ENCODE measurements at regions not wholly inside any gene's neighbourhood (a gene's known extent, or its start where the extent isn't known, plus 50 kb on each side); places are given as distances from the start of the nearest gene placed in this dataset.

GRCh38 chr11:25520459-25520858 lies 811.5 kb upstream of the ANO3 start:
- POLR2A ChIA-PET, result no interaction called here
- DNase-seq (ENCODE audit: low read depth), result no peak
- no peak for TF ChIP-seq CTCF (IDR thresholded peaks at IDR 0.05; ENCODE audit: insufficient read depth, low read depth, low read length)
- CTCF ChIA-PET, result no interaction called here
- H3K27me3 ChIP-seq (ENCODE audit: control insufficient read depth, insufficient read depth, low read length), result no peaks in the 10 kb centered on the region
- no peaks in the 10 kb centered on the region for H3K36me3 ChIP-seq (ENCODE audit: control insufficient read depth, insufficient read depth, low read length)
- H3K4me3 ChIP-seq (ENCODE audit: low read depth, low read length), result no peak overlapping the region

DNA sequence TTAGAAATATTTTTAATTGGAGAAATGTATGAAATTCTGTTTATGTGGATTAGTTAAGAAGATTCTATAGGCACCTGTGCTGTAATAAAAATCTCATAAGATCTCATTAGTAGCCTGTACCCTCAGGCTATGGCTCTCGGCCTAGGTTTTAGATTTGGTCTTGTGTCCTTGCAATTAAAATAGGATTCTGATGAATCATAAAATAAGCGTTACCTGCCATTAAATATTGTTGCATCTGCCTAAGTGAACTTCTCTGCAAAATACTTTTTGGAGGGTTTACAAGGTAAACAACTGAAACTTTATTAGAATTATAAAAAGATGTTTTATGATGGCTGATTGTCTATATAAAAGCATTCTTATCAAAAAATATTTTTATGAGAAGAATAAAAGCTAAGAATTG lies 804.1 kb upstream of the ANO3 start:
- Histone ChIP-seq H3K27me3 (ENCODE audit: control insufficient read depth, insufficient read depth, low read length) (no peaks in the 10 kb centered on the region), H3K36me3 (ENCODE audit: control insufficient read depth, insufficient read depth, low read length) (no peaks in the 10 kb centered on the region), H3K4me3 (ENCODE audit: low read depth, low read length) (no peak overlapping the region)
- no peak for TF ChIP-seq CTCF (IDR thresholded peaks at IDR 0.05; ENCODE audit: insufficient read depth, low read depth, low read length)
- CTCF ChIA-PET, result no interaction called here
- POLR2A ChIA-PET, result no interaction called here
- no peak for DNase-seq (ENCODE audit: low read depth)

GRCh38 chr11:25529572-25529971 lies 802.4 kb upstream of the ANO3 start:
- H3K36me3 ChIP-seq (ENCODE audit: control insufficient read depth, insufficient read depth, low read length), result no peaks in the 10 kb centered on the region
- ChIA-PET CTCF (no interaction called here), POLR2A (no interaction called here)
- DNase-seq (ENCODE audit: low read depth), result no peak
- H3K4me3 ChIP-seq (ENCODE audit: low read depth, low read length), result no peak overlapping the region
- no peak for TF ChIP-seq CTCF (IDR thresholded peaks at IDR 0.05; ENCODE audit: insufficient read depth, low read depth, low read length)
- H3K27me3 ChIP-seq (ENCODE audit: control insufficient read depth, insufficient read depth, low read length), result no peaks in the 10 kb centered on the region

- Histone ChIP-seq H3K4me3 (ENCODE audit: low read depth, low read length) (no peak overlapping the region), H3K36me3 (ENCODE audit: control insufficient read depth, insufficient read depth, low read length) (no peaks in the 10 kb centered on the region), H3K27me3 (ENCODE audit: control insufficient read depth, insufficient read depth, low read length) (no peaks in the 10 kb centered on the region)
- TF ChIP-seq CTCF (IDR thresholded peaks at IDR 0.05; ENCODE audit: insufficient read depth, low read depth, low read length), result no peak
- ChIA-PET CTCF (no interaction called here), POLR2A (no interaction called here)
- DNase-seq (ENCODE audit: low read depth), result no peak
Measured at GRCh38 chr11:25535467-25536272, 796.3 kb upstream of the ANO3 start.

DNA sequence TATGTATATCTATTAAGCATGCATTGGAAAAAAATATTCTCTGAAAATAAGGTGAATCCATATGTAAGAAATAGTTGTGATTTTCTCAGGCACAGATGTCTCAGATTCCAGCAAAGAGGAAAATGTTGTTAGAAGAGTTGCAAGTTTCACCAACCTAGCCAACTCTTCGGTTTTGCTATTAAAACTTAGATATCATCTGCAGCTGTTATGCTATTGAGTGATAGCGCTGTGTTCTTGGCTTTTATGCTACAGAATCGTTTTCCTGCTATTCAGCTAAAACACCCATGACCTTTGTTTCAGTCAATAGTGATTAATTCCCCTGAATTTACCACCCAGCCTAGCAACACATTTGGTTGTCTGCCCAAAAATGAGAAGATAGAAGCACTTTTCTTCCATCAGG lies 795.6 kb upstream of the ANO3 start:
- H3K27me3 ChIP-seq (ENCODE audit: control insufficient read depth, insufficient read depth, low read length), result no peaks in the 10 kb centered on the region
- ChIA-PET CTCF (no interaction called here), POLR2A (no interaction called here)
- no peaks in the 10 kb centered on the region for H3K36me3 ChIP-seq (ENCODE audit: control insufficient read depth, insufficient read depth, low read length)
- no peak for DNase-seq (ENCODE audit: low read depth)
- no peak for TF ChIP-seq CTCF (IDR thresholded peaks at IDR 0.05; ENCODE audit: insufficient read depth, low read depth, low read length)
- H3K4me3 ChIP-seq (ENCODE audit: low read depth, low read length), result no peak overlapping the region
